ENCODE measurements at regions not wholly inside any gene's neighbourhood (a gene's known extent, or its start where the extent isn't known, plus 50 kb on each side); places are given as distances from the start of the nearest gene placed in this dataset.
A peak's percentile ranks its signal among the peaks of the same experiment; 100 is the strongest.

GRCh38 chr1:217946511-217946910, 315.4 kb downstream of the SPATA17 start:
- TF ChIP-seq CTCF (IDR thresholded peaks at IDR 0.05) = no peak
- intact Hi-C loops (cut with DNase I) = no loop called here
- Histone ChIP-seq H3K4me3 (no peak overlapping the region), H3K9me3 (no peaks in the 10 kb centered on the region), H3K4me1 (no peaks in the 10 kb centered on the region), H3K27ac (no peak overlapping the region), H3K27me3 (no peaks in the 10 kb centered on the region), H3K36me3 (no peaks in the 10 kb centered on the region)
- ATAC-seq (no peak), DNase-seq (no peak)

GRCh38 chr1:217948741-217949140, 317.6 kb downstream of the SPATA17 start:
- no peak overlapping the region for H3K4me3 ChIP-seq
- ATAC-seq = no peak
- no peak for TF ChIP-seq CTCF (IDR thresholded peaks at IDR 0.05)
- intact Hi-C loops (cut with DNase I) = no loop called here
- DNase-seq = no peak
- no peaks in the 10 kb centered on the region for H3K4me1 ChIP-seq
- H3K27ac ChIP-seq = no peak overlapping the region
- no peaks in the 10 kb centered on the region for H3K9me3 ChIP-seq
- H3K36me3 ChIP-seq = no peaks in the 10 kb centered on the region
- no peaks in the 10 kb centered on the region for H3K27me3 ChIP-seq

- intact Hi-C loops (cut with DNase I) = no loop called here
Observed at GRCh38 chr1:217953330-217953729, 322.2 kb downstream of the SPATA17 start.

GRCh38 chr1:217953922-217954321, 322.8 kb downstream of the SPATA17 start:
- Histone ChIP-seq H3K36me3 (no peaks in the 10 kb centered on the region), H3K4me3 (no peak overlapping the region), H3K27me3 (no peaks in the 10 kb centered on the region), H3K9me3 (no peaks in the 10 kb centered on the region), H3K27ac (no peak overlapping the region), H3K4me1 (no peaks in the 10 kb centered on the region)
- DNase-seq (no peak), ATAC-seq (no peak)
- intact Hi-C loops (cut with DNase I) = no loop called here
- no peak for TF ChIP-seq CTCF (IDR thresholded peaks at IDR 0.05)

More at GRCh38 chr1:217953330-217953729, 322.2 kb downstream of the SPATA17 start:
- TF ChIP-seq CTCF (IDR thresholded peaks at IDR 0.05) = no peak
- Histone ChIP-seq H3K27ac (no peak overlapping the region), H3K9me3 (no peaks in the 10 kb centered on the region), H3K27me3 (no peaks in the 10 kb centered on the region), H3K4me3 (no peak overlapping the region), H3K36me3 (no peaks in the 10 kb centered on the region), H3K4me1 (no peaks in the 10 kb centered on the region)
- DNase-seq = no peak
- ATAC-seq = no peak

- Histone ChIP-seq H3K36me3 (no peaks in the 10 kb centered on the region), H3K4me3 (no peak overlapping the region), H3K27ac (no peak overlapping the region), H3K4me1 (no peaks in the 10 kb centered on the region), H3K9me3 (no peaks in the 10 kb centered on the region), H3K27me3 (no peaks in the 10 kb centered on the region)
- ATAC-seq (no peak), DNase-seq (no peak)
- no peak for TF ChIP-seq CTCF (IDR thresholded peaks at IDR 0.05)
- intact Hi-C loops (cut with DNase I) = no loop called here
Observed at GRCh38 chr1:217955723-217956122, 324.6 kb downstream of the SPATA17 start.

- Histone ChIP-seq H3K27me3 (no peaks in the 10 kb centered on the region), H3K36me3 (no peaks in the 10 kb centered on the region), H3K4me3 (no peak overlapping the region), H3K9me3 (no peaks in the 10 kb centered on the region), H3K27ac (no peak overlapping the region), H3K4me1 (no peaks in the 10 kb centered on the region)
- TF ChIP-seq CTCF (IDR thresholded peaks at IDR 0.05) = no peak
- DNase-seq (no peak), ATAC-seq (peak; percentile 28)
- intact Hi-C loops (cut with DNase I) = no loop called here
Observed at GRCh38 chr1:217965156-217965786, 319.8 kb upstream of the RRP15 start.

All from upper lobe of right lung (tissue), 1 donor.